H1 (cell line): ENCODE measurements at regions not wholly inside any gene's neighbourhood (a gene's known extent, or its start where the extent isn't known, plus 50 kb on each side); places are given as distances from the start of the nearest gene placed in this dataset.

Source experiments
- CEBPB ChIP-seq: IDR thresholded peaks from 2 replicates; pipeline ENCODE4 v1.6.1; 2012; ENCODE audit warnings: low read depth, low read length
- EP300 ChIP-seq, 2 experiments: IDR thresholded peaks; 1 replicate in 1 of 2; 2 replicates in 1 of 2; pipeline ENCODE4 v1.6.1; 2011 to 2012; ENCODE audit warnings: low read depth in 2 of 2, low read length in 2 of 2, mild to moderate bottlenecking in 2 of 2, borderline replicate concordance in 1 of 2, inconsistent platforms in 1 of 2, moderate library complexity in 1 of 2
- EZH2 ChIP-seq: fragments of 200-600 bp; sonication (generic); IDR thresholded peaks from 2 replicates; pipeline ENCODE4 v1.7.1; 2012; ENCODE audit warnings: low read depth, mild to moderate bottlenecking, moderate library complexity, low read length, inconsistent platforms; ENCODE audit not compliant: severe bottlenecking
- GABPA ChIP-seq: IDR thresholded peaks from 2 replicates; pipeline ENCODE4 v1.6.1; 2011; ENCODE audit warnings: mild to moderate bottlenecking, low read length, moderate library complexity, borderline replicate concordance; ENCODE audit not compliant: insufficient read depth
- POLR2A ChIP-seq, 2 experiments: IDR thresholded peaks; 1 replicate in 1 of 2; 2 replicates in 1 of 2; pipeline ENCODE4 v1.6.1; 2011; ENCODE audit warnings: low read depth in 2 of 2, low read length in 2 of 2, mild to moderate bottlenecking in 2 of 2; ENCODE audit errors: control extremely low read depth in 1 of 2
- POLR2AphosphoS5 ChIP-seq: IDR thresholded peaks from 2 replicates; pipeline ENCODE4 v1.6.1; 2011; ENCODE audit warnings: low read depth, low read length
- RAD21 ChIP-seq, 2 experiments: IDR thresholded peaks in 1 of 2; conservative IDR thresholded peaks in 1 of 2; 2 replicates each; pipeline ENCODE4 v1.6.1; 2011; ENCODE audit warnings: low read depth in 2 of 2, low read length in 2 of 2, improper control_type of control experiment in 1 of 2, inconsistent platforms in 1 of 2, mild to moderate bottlenecking in 1 of 2, moderate library complexity in 1 of 2
- RFX5 ChIP-seq: IDR thresholded peaks from 2 replicates; pipeline ENCODE4 v1.6.1; 2011; ENCODE audit warnings: low read depth, low read length, improper control_type of control experiment, borderline replicate concordance
- SP1 ChIP-seq: IDR thresholded peaks from 2 replicates; pipeline ENCODE4 v1.6.1; 2011; ENCODE audit warnings: low read depth, low read length
- USF2 ChIP-seq: IDR thresholded peaks from 2 replicates; pipeline ENCODE4 v1.6.1; 2011; ENCODE audit warnings: low read length, improper control_type of control experiment
- YY1 ChIP-seq: IDR thresholded peaks from 2 replicates; pipeline ENCODE4 v1.6.1; 2011; ENCODE audit warnings: low read depth, mild to moderate bottlenecking, low read length
- ZNF274 ChIP-seq: IDR thresholded peaks from 2 replicates; pipeline ENCODE4 v1.7.0; 2012; ENCODE audit warnings: low read length, borderline replicate concordance; ENCODE audit errors: extremely low read depth

GRCh38 chr12:75738486-75738885 is 227.1 kb upstream of the KRR1 start:
- TF ChIP-seq EP300 (IDR thresholded peaks at IDR 0.05; ENCODE audit: borderline replicate concordance in 1 of 2, low read depth in 2 of 2, low read length in 2 of 2), result no peak
- no peak for TF ChIP-seq SP1
- no peak for TF ChIP-seq EZH2
- TF ChIP-seq POLR2A (IDR thresholded peaks at IDR 0.05; ENCODE audit: control extremely low read depth in 1 of 2, low read depth in 2 of 2, low read length in 2 of 2), result no peak
- no peak for TF ChIP-seq ZNF274
- TF ChIP-seq GABPA, result no peak
- no peak for TF ChIP-seq USF2
- no peak for TF ChIP-seq POLR2AphosphoS5
- no peak for TF ChIP-seq YY1
- no peak for TF ChIP-seq RFX5
- no peak for TF ChIP-seq RAD21 (IDR thresholded peaks at IDR 0.05 in 1 of 2, conservative IDR thresholded peaks at IDR 0.05 in 1 of 2; ENCODE audit: low read depth in 2 of 2, low read length in 2 of 2)
- TF ChIP-seq CEBPB, result no peak
